ENCODE measurements at regions not wholly inside any gene's neighbourhood (a gene's known extent, or its start where the extent isn't known, plus 50 kb on each side); places are given as distances from the start of the nearest gene placed in this dataset.
"Not testable (repeated sequence)": the region's sequence is repeated elsewhere in the genome, so short reads cannot be mapped to it uniquely, and the experiment has no call there.

DNA sequence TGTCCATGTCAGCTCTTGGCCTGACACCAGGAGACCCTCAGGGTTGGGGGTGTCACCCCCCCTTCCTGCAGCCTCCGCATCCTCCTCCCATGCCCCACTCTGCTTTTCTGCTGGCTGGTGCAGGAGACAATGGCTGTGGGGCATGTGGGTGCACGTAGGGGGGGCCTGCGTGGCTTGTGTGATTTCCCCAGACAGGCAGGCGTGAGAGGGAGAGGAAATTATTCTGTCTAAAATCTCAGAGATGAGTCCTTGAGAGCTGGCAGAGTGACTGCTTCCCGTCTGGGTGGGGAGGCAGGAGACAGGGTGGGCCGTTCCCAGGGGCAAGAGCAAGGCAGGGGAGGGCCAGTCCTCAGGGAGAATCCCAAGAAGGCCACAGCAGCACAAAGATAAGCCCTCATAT lies 173.2 kb downstream of the TRIM43 start:
- DNase-seq (ENCODE audit: low read depth in 2 of 3, low spot score in 1 of 3), result not testable (repeated sequence)

GRCh38 chr2:95765925-95766910 lies 174.4 kb downstream of the TRIM43 start:
- DNase-seq (ENCODE audit: low read depth in 2 of 3, low spot score in 1 of 3), result not testable (repeated sequence)

DNA sequence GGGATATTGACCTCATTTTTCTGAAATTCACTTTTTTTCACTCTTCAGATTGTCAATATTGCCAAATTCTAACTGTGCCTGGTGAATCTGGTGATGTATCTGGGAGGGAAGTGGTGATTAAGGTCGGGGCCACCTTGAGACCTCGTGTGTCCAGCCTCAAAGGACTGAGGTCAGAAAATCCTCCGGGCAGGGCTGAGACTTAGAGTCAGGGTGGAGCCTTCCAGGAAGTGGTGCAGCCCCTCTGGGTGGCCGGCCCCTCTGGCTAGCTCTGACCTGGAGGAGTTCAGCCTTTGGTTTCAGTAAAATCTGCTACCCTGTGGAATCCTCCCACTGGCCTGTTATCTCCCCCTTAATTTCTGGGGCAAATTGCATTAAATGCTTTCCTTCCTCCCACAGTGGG lies 175.7 kb downstream of the TRIM43 start:
- DNase-seq (ENCODE audit: low read depth in 2 of 3, low spot score in 1 of 3), result not testable (repeated sequence)

DNA sequence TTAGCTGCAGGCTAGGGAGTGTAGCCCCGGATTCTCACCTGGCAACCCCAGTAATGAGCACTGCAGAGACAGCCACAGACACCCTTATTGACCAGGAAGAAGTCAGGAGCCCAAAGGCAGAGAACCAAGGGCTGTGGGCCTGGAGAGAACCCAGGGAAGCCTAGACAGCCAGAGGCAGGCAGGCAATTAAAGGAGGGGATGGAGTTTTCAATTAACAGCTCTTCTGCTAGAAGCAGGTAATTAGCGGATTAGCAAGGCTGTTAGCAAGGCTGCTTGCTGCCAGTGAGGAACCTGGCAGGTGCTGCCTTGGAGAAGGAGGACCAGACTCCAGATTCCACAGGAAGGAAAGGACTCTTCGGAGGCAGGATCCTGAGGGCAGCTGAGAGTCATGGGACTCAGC lies 176.1 kb downstream of the TRIM43 start:
- not testable (repeated sequence) for DNase-seq (ENCODE audit: low read depth in 2 of 3, low spot score in 1 of 3)

DNA sequence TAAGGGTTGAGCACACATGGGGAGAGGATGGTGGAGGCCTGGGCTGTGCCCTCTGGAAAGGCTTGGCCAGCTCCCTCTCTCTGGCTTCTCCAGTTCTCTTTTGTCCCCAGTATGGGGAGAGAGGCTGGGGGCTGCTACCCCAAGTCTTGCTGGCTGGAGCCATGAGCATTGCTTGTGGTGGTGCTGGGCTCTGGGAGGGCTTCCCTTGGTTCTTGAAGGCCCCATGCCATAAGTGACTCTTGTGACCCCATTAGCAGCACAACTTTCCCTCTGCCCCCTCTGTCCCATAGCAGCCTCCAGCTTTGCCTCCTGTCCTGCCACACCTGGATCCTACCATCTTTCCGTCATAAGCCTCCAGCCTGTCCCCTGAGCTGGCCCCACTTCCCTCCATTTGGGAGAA lies 177.5 kb downstream of the TRIM43 start:
- not testable (repeated sequence) for DNase-seq (ENCODE audit: low read depth in 2 of 3, low spot score in 1 of 3)

DNA sequence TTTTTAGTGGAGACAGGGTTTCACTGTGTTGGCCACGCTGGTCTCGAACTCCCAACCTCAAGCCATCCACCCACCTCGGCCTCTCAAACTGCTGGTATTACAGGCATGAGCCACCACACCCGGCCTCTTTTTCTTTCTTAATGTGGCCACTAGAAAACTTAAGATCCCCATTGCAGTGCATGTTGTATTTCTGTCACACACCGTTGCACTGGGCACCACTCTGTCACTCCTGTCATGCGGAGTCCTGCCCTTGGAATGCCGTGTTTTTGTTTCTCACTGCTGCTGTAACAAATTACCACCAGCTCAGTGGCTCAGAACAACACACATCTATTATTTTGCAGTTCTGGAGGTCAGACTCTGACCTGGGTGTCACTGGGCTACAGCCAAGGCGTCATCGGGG lies 178.9 kb downstream of the TRIM43 start:
- not testable (repeated sequence) for DNase-seq (ENCODE audit: low read depth in 2 of 3, low spot score in 1 of 3)

DNA sequence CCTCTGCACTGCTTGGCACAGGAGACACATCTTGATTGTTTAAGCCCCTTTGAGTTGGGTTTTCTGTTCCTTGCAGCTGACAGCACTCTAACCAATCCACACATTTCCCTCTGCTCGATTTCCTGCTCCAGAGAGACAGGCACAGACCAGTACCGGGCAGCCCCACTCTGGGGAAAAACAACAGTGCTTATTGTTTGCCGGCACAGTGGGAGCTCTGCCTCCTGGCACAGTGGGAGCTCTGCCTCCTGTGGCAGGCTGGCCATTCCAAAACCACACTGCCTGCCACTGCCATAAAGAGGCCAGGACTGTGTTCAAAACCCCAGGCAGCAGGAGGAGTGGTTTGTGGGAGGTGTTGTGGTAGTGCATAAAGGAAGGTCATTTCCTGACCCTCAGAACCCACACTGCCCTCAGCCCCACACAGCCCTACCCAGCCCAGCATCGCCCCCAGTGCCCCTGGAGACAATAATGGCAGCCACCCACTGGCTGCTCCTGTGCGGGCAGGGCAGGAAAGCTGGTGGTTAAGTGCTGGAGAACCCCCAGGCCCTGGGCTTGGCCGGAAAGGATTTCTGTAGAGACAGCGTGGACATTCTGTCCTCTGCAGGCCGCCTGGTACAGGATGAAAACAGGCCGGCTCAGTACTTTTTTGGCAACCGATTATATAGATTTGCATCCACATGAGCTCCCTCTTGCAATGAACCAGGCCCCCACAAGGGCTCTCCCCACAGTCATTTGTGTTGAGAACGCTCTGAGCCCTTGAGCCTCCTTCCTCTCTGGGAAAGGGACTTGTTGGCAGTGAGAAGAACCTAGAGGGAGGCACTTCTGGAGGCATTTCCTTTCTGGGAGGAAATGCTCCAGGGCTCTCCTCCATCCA lies 182.8 kb downstream of the TRIM43 start:
- not testable (repeated sequence) for DNase-seq (ENCODE audit: low read depth in 2 of 3, low spot score in 1 of 3)

GRCh38 chr2:95775193-95775531 lies 183.4 kb downstream of the TRIM43 start:
- DNase-seq (ENCODE audit: low read depth in 2 of 3, low spot score in 1 of 3), result not testable (repeated sequence)
